ENCODE measurements at regions not wholly inside any gene's neighbourhood (a gene's known extent, or its start where the extent isn't known, plus 50 kb on each side); places are given as distances from the start of the nearest gene placed in this dataset.

GRCh38 chrY:15559169-15559568 lies 1034.8 kb downstream of the NLGN4Y start:
- no peak for DNase-seq (ENCODE audit: low read depth in 2 of 2)
- Histone ChIP-seq H3K27me3 (ENCODE audit: control insufficient read depth, insufficient read depth, low read length) (no peaks in the 10 kb centered on the region), H3K4me3 (replicated peaks in 1 of 4; ENCODE audit: control extremely low read depth in 1 of 4, insufficient read depth in 1 of 4, low read depth in 3 of 4, low read length in 4 of 4) (no peak overlapping the region), H4K20me1 (ENCODE audit: control insufficient read depth, extremely low read depth, insufficient read depth, low read length) (no peaks in the 10 kb centered on the region), H2AFZ (ENCODE audit: low read length) (no peak overlapping the region), H3K9me3 (ENCODE audit: control insufficient read depth, insufficient read depth, low read depth, low read length) (no peaks in the 10 kb centered on the region), H3K9ac (ENCODE audit: insufficient read depth, low read length) (no peak overlapping the region), H3K36me3 (ENCODE audit: control insufficient read depth, insufficient read depth, low read length) (no peaks in the 10 kb centered on the region), H3K4me1 (ENCODE audit: control insufficient read depth, extremely low read depth, insufficient read depth, low read length) (no peaks in the 10 kb centered on the region), H3K79me2 (ENCODE audit: control insufficient read depth, insufficient read depth, low read length) (no peaks in the 10 kb centered on the region), H3K4me2 (ENCODE audit: extremely low read depth, insufficient read depth, low read length) (no peak overlapping the region), H3K27ac (ENCODE audit: insufficient read depth, low read length) (no peak overlapping the region)
- TF ChIP-seq CTCF (conservative IDR thresholded peaks at IDR 0.05 in 1 of 2, IDR thresholded peaks at IDR 0.05 in 1 of 2; ENCODE audit: low read depth in 1 of 2, low read length in 2 of 2) (peak; percentile 7 to 21), EZH2 (IDR thresholded peaks at IDR 0.05; ENCODE audit: low read length, missing control alignments) (no peak)

- no peak overlapping the region for H3K9ac ChIP-seq (ENCODE audit: insufficient read depth, low read length)
- no peaks in the 10 kb centered on the region for H3K4me1 ChIP-seq (ENCODE audit: control insufficient read depth, extremely low read depth, insufficient read depth, low read length)
- H3K27ac ChIP-seq (ENCODE audit: insufficient read depth, low read length): no peak overlapping the region
- no peaks in the 10 kb centered on the region for H3K36me3 ChIP-seq (ENCODE audit: control insufficient read depth, insufficient read depth, low read length)
- H3K27me3 ChIP-seq (ENCODE audit: control insufficient read depth, insufficient read depth, low read length): no peaks in the 10 kb centered on the region
- H2AFZ ChIP-seq (ENCODE audit: low read length): no peak overlapping the region
- DNase-seq (ENCODE audit: low read depth in 2 of 2): no peak
- H3K79me2 ChIP-seq (ENCODE audit: control insufficient read depth, insufficient read depth, low read length): no peaks in the 10 kb centered on the region
- no peak overlapping the region for H3K4me3 ChIP-seq (replicated peaks in 1 of 4; ENCODE audit: control extremely low read depth in 1 of 4, insufficient read depth in 1 of 4, low read depth in 3 of 4, low read length in 4 of 4)
- H3K4me2 ChIP-seq (ENCODE audit: extremely low read depth, insufficient read depth, low read length): no peak overlapping the region
- H4K20me1 ChIP-seq (ENCODE audit: control insufficient read depth, extremely low read depth, insufficient read depth, low read length): no peaks in the 10 kb centered on the region
- H3K9me3 ChIP-seq (ENCODE audit: control insufficient read depth, insufficient read depth, low read depth, low read length): no peaks in the 10 kb centered on the region
- no peak for TF ChIP-seq EZH2 (IDR thresholded peaks at IDR 0.05; ENCODE audit: low read length, missing control alignments)
Measured at GRCh38 chrY:15560840-15561239, 1036.5 kb downstream of the NLGN4Y start.

- Histone ChIP-seq H3K36me3 (ENCODE audit: control insufficient read depth, insufficient read depth, low read length) (no peaks in the 10 kb centered on the region), H3K79me2 (ENCODE audit: control insufficient read depth, insufficient read depth, low read length) (no peaks in the 10 kb centered on the region), H3K27ac (ENCODE audit: insufficient read depth, low read length) (no peak overlapping the region), H3K9me3 (ENCODE audit: control insufficient read depth, insufficient read depth, low read depth, low read length) (no peaks in the 10 kb centered on the region), H2AFZ (ENCODE audit: low read length) (no peak overlapping the region), H3K4me3 (replicated peaks in 1 of 4; ENCODE audit: control extremely low read depth in 1 of 4, insufficient read depth in 1 of 4, low read depth in 3 of 4, low read length in 4 of 4) (no peak overlapping the region), H3K9ac (ENCODE audit: insufficient read depth, low read length) (no peak overlapping the region), H3K27me3 (ENCODE audit: control insufficient read depth, insufficient read depth, low read length) (no peaks in the 10 kb centered on the region), H3K4me1 (ENCODE audit: control insufficient read depth, extremely low read depth, insufficient read depth, low read length) (no peaks in the 10 kb centered on the region), H3K4me2 (ENCODE audit: extremely low read depth, insufficient read depth, low read length) (no peak overlapping the region), H4K20me1 (ENCODE audit: control insufficient read depth, extremely low read depth, insufficient read depth, low read length) (no peaks in the 10 kb centered on the region)
- TF ChIP-seq EZH2 (IDR thresholded peaks at IDR 0.05; ENCODE audit: low read length, missing control alignments): no peak
- no peak for TF ChIP-seq CTCF (conservative IDR thresholded peaks at IDR 0.05 in 1 of 2, IDR thresholded peaks at IDR 0.05 in 1 of 2; ENCODE audit: low read depth in 1 of 2, low read length in 2 of 2)
- no peak for DNase-seq (ENCODE audit: low read depth in 2 of 2)
Measured at GRCh38 chrY:15561501-15562289, 1037.4 kb downstream of the NLGN4Y start.
